MV-4-11 (cell line): ENCODE measurements at regions not wholly inside any gene's neighbourhood (a gene's known extent, or its start where the extent isn't known, plus 50 kb on each side); places are given as distances from the start of the nearest gene placed in this dataset.

Experiments
- DNase-seq: peaks from one replicate; lab custom pipeline; 2025; lab: John Stamatoyannopoulos, UW

- no peak for DNase-seq
Measured at GRCh38 chr16:86060381-86061317, 161.7 kb downstream of the IRF8 start.

GRCh38 chr16:86061318-86061695, 162.3 kb downstream of the IRF8 start:
- no peak for DNase-seq

GRCh38 chr16:86061721-86062120, 162.8 kb downstream of the IRF8 start:
- no peak for DNase-seq

GRCh38 chr16:86062271-86062965, 163.5 kb downstream of the IRF8 start:
- DNase-seq = no peak

- no peak for DNase-seq
Measured at GRCh38 chr16:86063760-86064405, 164.9 kb downstream of the IRF8 start.

GRCh38 chr16:86064431-86065250, 165.7 kb downstream of the IRF8 start:
- no peak for DNase-seq

GRCh38 chr16:86065711-86066110, 166.7 kb downstream of the IRF8 start:
- no peak for DNase-seq

- no peak for DNase-seq
Measured at GRCh38 chr16:86066811-86067210, 167.8 kb downstream of the IRF8 start.

GRCh38 chr16:86067516-86067915, 168.6 kb downstream of the IRF8 start:
- no peak for DNase-seq

- no peak for DNase-seq
Measured at GRCh38 chr16:86067936-86068335, 169.0 kb downstream of the IRF8 start.

GRCh38 chr16:86068722-86069121, 169.8 kb downstream of the IRF8 start:
- DNase-seq = no peak

- no peak for DNase-seq
Measured at GRCh38 chr16:86069736-86070298, 170.9 kb downstream of the IRF8 start.

- DNase-seq = no peak
Measured at GRCh38 chr16:86070484-86070883, 171.5 kb downstream of the IRF8 start.

- no peak for DNase-seq
Measured at GRCh38 chr16:86070971-86071370, 172.0 kb downstream of the IRF8 start.

- no peak for DNase-seq
Measured at GRCh38 chr16:86071611-86072240, 172.8 kb downstream of the IRF8 start.

- peak; percentile 46 for DNase-seq
Measured at GRCh38 chr16:86072328-86073102, 173.6 kb downstream of the IRF8 start.

GRCh38 chr16:86073103-86073625, 174.2 kb downstream of the IRF8 start:
- no peak for DNase-seq

- DNase-seq = no peak
Measured at GRCh38 chr16:86073763-86074493, 175.0 kb downstream of the IRF8 start.
